H1 (cell line): ENCODE measurements at regions not wholly inside any gene's neighbourhood (a gene's known extent, or its start where the extent isn't known, plus 50 kb on each side); places are given as distances from the start of the nearest gene placed in this dataset.

ENCODE experiments used
- CTCF ChIA-PET: fragments of 300-600 bp; sonication (Branson Sonifier 250); formaldehyde crosslinking; loops from one replicate; lab custom pipeline; 2021; ENCODE audit not compliant: partially characterized antibody; lab: Charles Lee
- POLR2A ChIA-PET: fragments of 300-600 bp; sonication (Branson Sonifier 250); formaldehyde crosslinking; loops from one replicate; lab custom pipeline; 2021; ENCODE audit warnings: inconsistent platforms; ENCODE audit not compliant: partially characterized antibody; lab: Charles Lee
- DNase-seq, 2 experiments: peaks; one replicate each; pipeline versions ENCODE4 v3.0.0 to v3.0.0-alpha.2; 2010 to 2022; ENCODE audit warnings: low spot score in 2 of 2, low read depth in 1 of 2, mixed read lengths in 1 of 2
- FAIRE-seq: peaks from 2 replicates; lab custom pipeline; 2011; peaks lifted over from hg19 to GRCh38; lab: Jason Lieb, UNC
- H2AFZ ChIP-seq: 2 replicates; pipeline ENCODE4 v1.8.1; 2012; ENCODE audit warnings: low read length, inconsistent platforms
- H2AK5ac ChIP-seq: 2 replicates; pipeline ENCODE4 v1.6.1; 2013; ENCODE audit warnings: low read depth, low read length
- H2BK120ac ChIP-seq: replicated peaks from 2 replicates; pipeline ENCODE3; 2013; ENCODE audit warnings: low read depth, low read length, inconsistent platforms
- H2BK12ac ChIP-seq: 2 replicates; pipeline ENCODE4 v1.6.1; 2013; ENCODE audit warnings: low read depth, low read length
- H2BK15ac ChIP-seq: 2 replicates; pipeline ENCODE4 v1.6.1; 2013; ENCODE audit warnings: low read length
- H2BK20ac ChIP-seq: 2 replicates; pipeline ENCODE4 v1.6.1; 2013; ENCODE audit warnings: low read length
- H2BK5ac ChIP-seq: 2 replicates; pipeline ENCODE4 v1.6.1; 2013; ENCODE audit warnings: low read depth, low read length
- H3K14ac ChIP-seq: 2 replicates; pipeline ENCODE4 v1.6.1; 2013; ENCODE audit warnings: inconsistent platforms; ENCODE audit not compliant: insufficient read length
- H3K18ac ChIP-seq: 2 replicates; pipeline ENCODE4 v1.6.1; 2013; ENCODE audit warnings: low read length; ENCODE audit errors: extremely low read depth
- H3K23ac ChIP-seq: 2 replicates; pipeline ENCODE4 v1.6.1; 2013; ENCODE audit warnings: inconsistent platforms; ENCODE audit not compliant: insufficient read length
- H3K23me2 ChIP-seq: 2 replicates; pipeline ENCODE4 v1.6.1; 2013; ENCODE audit warnings: low read depth, low read length
- H3K27ac ChIP-seq: 2 replicates; pipeline ENCODE4 v1.6.1; 2011; ENCODE audit warnings: low read depth, low read length, inconsistent platforms
- H3K27me3 ChIP-seq, 4 experiments: replicated peaks in 1 of 4; 1 replicate in 1 of 4; 2 replicates in 3 of 4; pipeline versions ENCODE4 v1.6.1 to v1.8.1; 2011 to 2013; ENCODE audit warnings: low read length in 3 of 4, mild to moderate bottlenecking in 3 of 4, inconsistent platforms in 2 of 4, mixed read lengths in 2 of 4, moderate library complexity in 1 of 4; ENCODE audit not compliant: control insufficient read depth in 3 of 4, insufficient read depth in 3 of 4; ENCODE audit errors: extremely low read depth in 1 of 4
- H3K36me3 ChIP-seq, 4 experiments: 2 replicates each; pipeline versions ENCODE4 v1.6.1 to v1.8.1; 2011 to 2013; ENCODE audit warnings: mild to moderate bottlenecking in 4 of 4, low read length in 3 of 4, moderate library complexity in 2 of 4, control low read depth in 1 of 4, inconsistent platforms in 1 of 4; ENCODE audit not compliant: insufficient read depth in 4 of 4, control insufficient read depth in 2 of 4
- H3K4ac ChIP-seq: replicated peaks from 2 replicates; pipeline ENCODE3; 2013; ENCODE audit warnings: low read length, low read depth, mixed read lengths, inconsistent platforms; ENCODE audit not compliant: insufficient read length
- H3K4me1 ChIP-seq, 4 experiments: replicated peaks in 1 of 4; 1 replicate in 1 of 4; 2 replicates in 3 of 4; pipeline versions ENCODE4 v1.6.1 to v1.8.1; 2011 to 2013; ENCODE audit warnings: low read length in 3 of 4, inconsistent platforms in 2 of 4, mixed read lengths in 1 of 4; ENCODE audit not compliant: insufficient read depth in 4 of 4, control insufficient read depth in 3 of 4
- H3K4me2 ChIP-seq, 2 experiments: 2 replicates each; pipeline versions ENCODE4 v1.6.1 to v1.8.1; 2011 to 2013; ENCODE audit warnings: low read depth in 2 of 2, low read length in 2 of 2, control low read depth in 1 of 2, inconsistent platforms in 1 of 2, mild to moderate bottlenecking in 1 of 2; ENCODE audit not compliant: insufficient read depth in 1 of 2
- H3K4me3 ChIP-seq, 4 experiments: fragments of 200-600, 300-600 bp in 1 of 4; sonication (generic), shearing (Covaris generic), sonication (Bioruptor Twin) in 1 of 4; 2 replicates each; pipeline versions ENCODE4 v1.5.1 to v1.8.1; 2011 to 2016; ENCODE audit warnings: low read length in 4 of 4, low read depth in 3 of 4, control low read depth in 2 of 4, inconsistent platforms in 2 of 4, mild to moderate bottlenecking in 2 of 4, mixed read lengths in 1 of 4, moderate library complexity in 1 of 4; ENCODE audit not compliant: insufficient read depth in 2 of 4; ENCODE audit errors: extremely low read depth in 1 of 4
- H3K56ac ChIP-seq: replicated peaks from 2 replicates; pipeline ENCODE3; 2013; ENCODE audit warnings: low read depth, mild to moderate bottlenecking, mixed read lengths, low read length, inconsistent platforms; ENCODE audit not compliant: insufficient read length
- H3K79me1 ChIP-seq: 2 replicates; pipeline ENCODE4 v1.6.1; 2013; ENCODE audit warnings: low read depth, low read length, control low read depth
- H3K79me2 ChIP-seq, 2 experiments: 2 replicates each; pipeline versions ENCODE4 v1.6.1 to v1.8.1; 2012 to 2013; ENCODE audit warnings: low read length in 2 of 2, mild to moderate bottlenecking in 2 of 2, inconsistent platforms in 1 of 2; ENCODE audit not compliant: insufficient read depth in 2 of 2, control insufficient read depth in 1 of 2
- H3K9ac ChIP-seq, 4 experiments: replicated peaks in 1 of 4; 1 replicate in 1 of 4; 2 replicates in 3 of 4; pipeline versions ENCODE4 v1.6.1 to v1.8.1; 2011 to 2013; ENCODE audit warnings: low read depth in 3 of 4, low read length in 3 of 4, control low read depth in 2 of 4, mild to moderate bottlenecking in 2 of 4, moderate library complexity in 2 of 4, inconsistent platforms in 1 of 4; ENCODE audit errors: extremely low read depth in 1 of 4
- H3K9me3 ChIP-seq, 2 experiments: 2 replicates each; pipeline versions ENCODE4 v1.6.1 to v1.8.1; 2012 to 2013; ENCODE audit warnings: mild to moderate bottlenecking in 2 of 2, moderate library complexity in 2 of 2, control low read depth in 1 of 2, inconsistent platforms in 1 of 2, low read depth in 1 of 2, low read length in 1 of 2, mixed read lengths in 1 of 2; ENCODE audit not compliant: insufficient read depth in 2 of 2
- H4K20me1 ChIP-seq, 2 experiments: replicated peaks in 1 of 2; 2 replicates each; pipeline versions ENCODE3 to v1.8.1; 2011 to 2013; ENCODE audit warnings: inconsistent platforms in 2 of 2, low read length in 2 of 2, mild to moderate bottlenecking in 1 of 2; ENCODE audit not compliant: insufficient read depth in 2 of 2, control insufficient read depth in 1 of 2
- H4K5ac ChIP-seq: 2 replicates; pipeline ENCODE4 v1.6.1; 2013; ENCODE audit warnings: low read length, low read depth, mixed read lengths, inconsistent platforms; ENCODE audit not compliant: insufficient read length
- H4K8ac ChIP-seq: 2 replicates; pipeline ENCODE4 v1.8.0; 2013; ENCODE audit warnings: mild to moderate bottlenecking, moderate library complexity, low read length, inconsistent platforms; ENCODE audit not compliant: insufficient read depth; ENCODE audit errors: extremely low read depth
- H4K91ac ChIP-seq: replicated peaks from 2 replicates; pipeline ENCODE3; 2013; ENCODE audit warnings: low read length, mixed read lengths, inconsistent platforms; ENCODE audit not compliant: insufficient read length
- EGR1 ChIP-seq: IDR thresholded peaks from 2 replicates; pipeline ENCODE4 v1.6.1; 2011; ENCODE audit warnings: low read depth, low read length, borderline replicate concordance
- NANOG ChIP-seq: IDR thresholded peaks from 2 replicates; pipeline ENCODE4 v1.6.1; 2011; ENCODE audit warnings: low read length, low read depth, mild to moderate bottlenecking, inconsistent platforms; ENCODE audit not compliant: insufficient read depth, poor library complexity, severe bottlenecking
- NRF1 ChIP-seq: IDR thresholded peaks from 2 replicates; pipeline ENCODE4 v1.6.1; 2011; ENCODE audit warnings: mild to moderate bottlenecking, low read depth, low read length, improper control_type of control experiment
- POLR2A ChIP-seq, 2 experiments: IDR thresholded peaks; 1 replicate in 1 of 2; 2 replicates in 1 of 2; pipeline ENCODE4 v1.6.1; 2011; ENCODE audit warnings: low read depth in 2 of 2, low read length in 2 of 2, mild to moderate bottlenecking in 2 of 2; ENCODE audit errors: control extremely low read depth in 1 of 2
- RFX5 ChIP-seq: IDR thresholded peaks from 2 replicates; pipeline ENCODE4 v1.6.1; 2011; ENCODE audit warnings: low read depth, low read length, improper control_type of control experiment, borderline replicate concordance
- TEAD4 ChIP-seq: IDR thresholded peaks from 2 replicates; pipeline ENCODE4 v1.6.1; 2012; ENCODE audit warnings: low read depth, low read length, inconsistent platforms, mixed read lengths
- WGBS, 2 experiments: shearing (Covaris generic) in 1 of 2; methylation state at CpG; one replicate each; pipeline versions ENCODE4 v1.1.6 to v1.1.7; 2013 to 2015; ENCODE audit warnings: low lambda C conversion rate in 2 of 2, mixed read lengths in 2 of 2, inconsistent platforms in 1 of 2, low coverage in 1 of 2, missing lambda C conversion rate in 1 of 2; ENCODE audit not compliant: insufficient replicate concordance in 2 of 2, insufficient coverage in 1 of 2, insufficient read length in 1 of 2; ENCODE audit errors: extremely low coverage in 1 of 2, missing lambda C conversion rate in 1 of 2; 5-methylcytosine and 5-hydroxymethylcytosine counted together

DNA sequence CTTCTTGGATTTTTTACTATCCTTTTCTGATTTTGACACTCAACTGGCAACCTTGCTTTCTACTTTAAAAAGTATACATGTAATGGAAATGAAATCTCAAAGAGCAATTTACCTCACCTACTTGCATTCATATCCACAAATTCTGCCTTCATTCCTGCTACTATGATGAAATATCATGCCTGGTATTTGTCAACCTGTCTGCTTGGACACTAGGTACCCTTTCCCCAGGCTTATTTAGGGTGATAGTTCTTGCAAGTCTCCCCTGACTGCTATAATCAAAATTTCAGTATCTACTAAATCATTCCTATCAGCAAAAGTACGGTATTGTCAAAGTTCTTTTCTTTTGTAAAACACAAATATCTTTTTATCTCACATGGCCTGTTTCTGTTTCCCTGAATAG is 503.0 kb downstream of the GABRG1 start:
- no peaks in the 10 kb centered on the region for H3K36me3 ChIP-seq
- H2BK120ac ChIP-seq: no peak overlapping the region
- H3K4me2 ChIP-seq: no peak overlapping the region
- H4K5ac ChIP-seq: no peak overlapping the region
- no peak overlapping the region for H3K23ac ChIP-seq
- no peak overlapping the region for H2AK5ac ChIP-seq
- H3K9ac ChIP-seq: no peak overlapping the region
- WGBS, 2 experiments: 100% methylated on average over 1 of the region's 1 CpG; no CpG with 5 or more reads in 1 of the 2 experiments
- no peak overlapping the region for H2BK5ac ChIP-seq
- no peaks in the 10 kb centered on the region for H3K4me1 ChIP-seq
- no peak overlapping the region for H2BK12ac ChIP-seq
- no peaks in the 10 kb centered on the region for H3K23me2 ChIP-seq
- H4K8ac ChIP-seq: no peak overlapping the region
- H3K14ac ChIP-seq: no peak overlapping the region
- no peaks in the 10 kb centered on the region for H3K79me1 ChIP-seq
- ChIA-PET POLR2A (no interaction called here), CTCF (no interaction called here)
- no peak overlapping the region for H2AFZ ChIP-seq
- H3K4me3 ChIP-seq: no peak overlapping the region
- H2BK15ac ChIP-seq: no peak overlapping the region
- TF ChIP-seq EGR1: no peak
- no peak for TF ChIP-seq NRF1
- TF ChIP-seq RFX5: no peak
- TF ChIP-seq POLR2A (IDR thresholded peaks at IDR 0.05; ENCODE audit: control extremely low read depth in 1 of 2, low read depth in 2 of 2, low read length in 2 of 2): no peak
- TF ChIP-seq TEAD4: no peak
- TF ChIP-seq NANOG: no peak
- TF ChIP-seq, all 59 proteins: peak for 0
- no peaks in the 10 kb centered on the region for H3K27me3 ChIP-seq
- FAIRE-seq (no peak), DNase-seq (no peak)
- no peaks in the 10 kb centered on the region for H3K9me3 ChIP-seq
- no peak overlapping the region for H2BK20ac ChIP-seq
- H3K27ac ChIP-seq: no peak overlapping the region
- no peak overlapping the region for H4K91ac ChIP-seq
- no peaks in the 10 kb centered on the region for H3K79me2 ChIP-seq
- H3K56ac ChIP-seq: no peak overlapping the region
- no peaks in the 10 kb centered on the region for H4K20me1 ChIP-seq
- H3K18ac ChIP-seq: no peak overlapping the region
- no peak overlapping the region for H3K4ac ChIP-seq
